Neural progenitor cell (in vitro differentiated cells): ENCODE measurements at regions not wholly inside any gene's neighbourhood (a gene's known extent, or its start where the extent isn't known, plus 50 kb on each side); places are given as distances from the start of the nearest gene placed in this dataset.

Source experiments
- EZH2 ChIP-seq: fragments of 200-600 bp; sonication (generic); IDR thresholded peaks from 2 replicates; pipeline ENCODE4 v1.6.1; 2017; ENCODE audit warnings: antibody characterized with exemption, mild to moderate bottlenecking, moderate library complexity
- TF ChIP-seq, protein P1 (sequence below): fragments of 200-600 bp; sonication (generic); IDR thresholded peaks from 2 replicates; pipeline ENCODE4 v1.5.1; 2017; ENCODE audit warnings: antibody characterized with exemption, mild to moderate bottlenecking

DNA sequence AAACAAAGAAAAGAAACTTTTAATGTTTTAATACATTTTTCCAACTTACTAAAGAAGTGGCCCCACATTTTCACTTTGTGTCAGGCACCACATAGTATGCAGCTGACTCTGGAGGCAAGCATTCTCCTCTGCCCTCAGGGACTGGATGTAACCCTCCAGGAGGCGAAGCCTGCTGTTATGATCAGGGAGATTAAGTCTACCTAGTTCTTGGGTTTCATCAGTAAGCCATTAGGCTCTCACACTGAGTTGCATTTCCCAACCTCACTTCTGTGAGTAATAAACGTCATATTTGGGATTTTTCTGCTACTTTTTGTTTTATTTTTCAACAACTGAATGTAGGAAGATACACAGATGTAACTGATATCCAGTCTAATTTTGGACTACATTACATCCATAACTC is 101.2 kb upstream of the LRFN5 start:
- TF ChIP-seq, protein P1, sequence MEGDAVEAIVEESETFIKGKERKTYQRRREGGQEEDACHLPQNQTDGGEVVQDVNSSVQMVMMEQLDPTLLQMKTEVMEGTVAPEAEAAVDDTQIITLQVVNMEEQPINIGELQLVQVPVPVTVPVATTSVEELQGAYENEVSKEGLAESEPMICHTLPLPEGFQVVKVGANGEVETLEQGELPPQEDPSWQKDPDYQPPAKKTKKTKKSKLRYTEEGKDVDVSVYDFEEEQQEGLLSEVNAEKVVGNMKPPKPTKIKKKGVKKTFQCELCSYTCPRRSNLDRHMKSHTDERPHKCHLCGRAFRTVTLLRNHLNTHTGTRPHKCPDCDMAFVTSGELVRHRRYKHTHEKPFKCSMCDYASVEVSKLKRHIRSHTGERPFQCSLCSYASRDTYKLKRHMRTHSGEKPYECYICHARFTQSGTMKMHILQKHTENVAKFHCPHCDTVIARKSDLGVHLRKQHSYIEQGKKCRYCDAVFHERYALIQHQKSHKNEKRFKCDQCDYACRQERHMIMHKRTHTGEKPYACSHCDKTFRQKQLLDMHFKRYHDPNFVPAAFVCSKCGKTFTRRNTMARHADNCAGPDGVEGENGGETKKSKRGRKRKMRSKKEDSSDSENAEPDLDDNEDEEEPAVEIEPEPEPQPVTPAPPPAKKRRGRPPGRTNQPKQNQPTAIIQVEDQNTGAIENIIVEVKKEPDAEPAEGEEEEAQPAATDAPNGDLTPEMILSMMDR = no peak
- TF ChIP-seq EZH2 = no peak
